Nucleus accumbens (tissue), 56 donors: ENCODE measurements at regions not wholly inside any gene's neighbourhood (a gene's known extent, or its start where the extent isn't known, plus 50 kb on each side); places are given as distances from the start of the nearest gene placed in this dataset.

Experiments used
- DNase-seq, 56 donors: peaks; one replicate each; lab custom pipeline; 2025; lab: John Stamatoyannopoulos, UW

DNA sequence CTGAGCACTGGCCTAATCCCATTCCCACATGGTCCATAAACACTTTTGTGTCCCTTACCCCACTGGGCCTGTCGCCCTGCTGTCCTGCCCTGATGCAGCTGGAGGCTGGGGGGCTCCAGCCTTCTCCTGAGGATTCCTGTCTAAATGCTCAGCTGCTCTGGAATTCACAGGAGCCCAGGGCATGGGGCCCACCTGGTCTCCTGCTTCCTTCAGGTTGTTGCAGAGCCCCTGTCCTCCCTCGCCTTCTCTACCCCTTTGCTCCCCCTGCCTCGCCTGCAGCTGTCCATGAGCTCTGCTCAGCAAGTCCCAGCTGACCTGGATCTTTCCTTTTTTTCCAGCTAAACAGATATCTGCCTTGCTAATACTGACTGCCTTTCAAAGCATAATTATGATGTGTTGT, 286.9 kb downstream of the XXYLT1 start:
- DNase-seq, result no peak

DNA sequence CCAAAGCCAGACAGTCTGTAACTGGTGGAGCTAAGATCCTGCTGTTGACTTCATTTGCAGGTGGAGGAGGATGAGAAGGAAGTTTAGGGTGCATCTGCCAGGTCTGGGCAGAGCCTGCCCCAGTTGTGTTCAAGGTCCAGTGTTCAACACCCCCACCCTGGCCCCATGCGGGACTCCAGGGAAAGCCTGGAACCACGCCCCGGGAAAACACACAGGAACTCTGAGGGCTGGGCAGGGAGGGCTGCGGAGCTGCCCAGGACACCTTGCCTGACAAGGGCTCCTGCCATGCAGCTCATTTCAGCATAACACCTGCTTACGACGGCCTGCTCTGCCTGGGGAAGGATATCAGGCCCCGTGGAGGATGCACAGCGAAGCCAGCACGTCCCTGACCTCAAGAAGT, 286.3 kb downstream of the XXYLT1 start:
- DNase-seq, result no peak

DNA sequence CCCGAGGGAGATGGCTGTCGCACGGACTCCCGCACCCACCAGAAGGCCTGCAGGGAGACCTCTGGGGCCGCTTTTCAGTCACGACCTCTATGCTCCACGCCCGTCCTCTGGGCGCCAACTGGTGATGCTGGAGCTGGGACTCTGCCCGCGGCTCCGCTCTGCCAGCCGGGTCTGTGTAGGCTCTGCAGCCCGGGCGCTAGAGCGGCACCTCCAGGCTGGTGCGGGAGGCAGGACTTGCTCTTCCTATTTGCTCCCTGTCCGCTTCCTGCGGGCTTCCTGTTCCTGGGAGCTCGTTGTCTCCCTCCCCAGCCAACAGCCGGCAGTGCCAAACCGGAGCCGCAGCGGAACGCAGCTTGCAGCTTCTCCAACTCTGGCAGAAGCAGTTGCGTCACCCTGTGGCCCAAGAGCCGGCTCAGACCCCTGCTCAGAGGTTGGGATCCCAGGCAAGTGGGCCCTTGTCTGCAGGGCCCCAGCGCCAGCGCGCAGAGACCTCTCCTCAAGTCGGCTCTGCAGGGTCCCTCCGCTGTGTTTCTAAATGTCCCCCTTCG, 285.9 kb downstream of the XXYLT1 start:
- DNase-seq, result peak in 14 of 56 donors; percentile 11 to 50 (median 22)

DNA sequence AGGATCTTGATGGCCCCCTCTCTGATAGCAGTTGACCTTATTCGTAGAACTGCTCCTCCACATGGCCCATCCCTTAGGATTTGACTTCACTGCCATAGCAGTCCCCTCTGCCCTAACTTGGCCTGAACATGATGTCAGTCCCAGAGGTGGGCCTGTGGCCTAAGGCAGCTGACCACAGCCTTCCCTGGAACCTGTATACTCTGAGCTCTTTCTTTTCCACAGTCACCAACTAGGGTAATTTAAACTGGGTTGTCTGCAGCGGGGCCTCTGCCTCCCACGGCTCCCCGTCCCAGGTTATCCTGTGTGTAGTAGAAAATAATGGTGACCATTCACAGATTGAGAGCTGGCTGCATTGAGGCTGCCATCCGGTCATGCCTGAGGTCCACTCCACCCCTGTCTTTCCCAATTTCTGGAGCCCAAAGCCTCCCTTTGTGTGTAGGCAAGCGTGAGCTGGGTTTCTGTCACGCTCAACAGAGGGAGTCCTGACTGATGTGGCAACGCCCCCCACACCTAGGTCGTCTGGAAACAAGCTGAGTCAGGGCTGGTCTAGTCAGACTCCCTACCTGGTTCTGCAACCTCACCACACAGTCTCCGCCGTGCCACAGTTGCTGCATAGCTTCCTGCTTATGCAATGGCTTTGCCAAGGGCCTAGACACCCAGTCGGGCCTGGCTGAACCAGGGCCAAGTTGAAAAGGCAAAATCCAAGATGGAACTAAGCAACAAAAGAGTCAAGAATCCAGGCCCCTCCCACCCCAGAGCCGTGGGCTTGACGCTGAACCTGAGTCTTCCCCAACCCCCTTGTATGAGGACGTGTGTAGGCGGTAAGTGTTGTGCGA, 284.5 kb downstream of the XXYLT1 start:
- peak in 12 of 56 donors; percentile 8 to 64 (median 30) for DNase-seq

DNA sequence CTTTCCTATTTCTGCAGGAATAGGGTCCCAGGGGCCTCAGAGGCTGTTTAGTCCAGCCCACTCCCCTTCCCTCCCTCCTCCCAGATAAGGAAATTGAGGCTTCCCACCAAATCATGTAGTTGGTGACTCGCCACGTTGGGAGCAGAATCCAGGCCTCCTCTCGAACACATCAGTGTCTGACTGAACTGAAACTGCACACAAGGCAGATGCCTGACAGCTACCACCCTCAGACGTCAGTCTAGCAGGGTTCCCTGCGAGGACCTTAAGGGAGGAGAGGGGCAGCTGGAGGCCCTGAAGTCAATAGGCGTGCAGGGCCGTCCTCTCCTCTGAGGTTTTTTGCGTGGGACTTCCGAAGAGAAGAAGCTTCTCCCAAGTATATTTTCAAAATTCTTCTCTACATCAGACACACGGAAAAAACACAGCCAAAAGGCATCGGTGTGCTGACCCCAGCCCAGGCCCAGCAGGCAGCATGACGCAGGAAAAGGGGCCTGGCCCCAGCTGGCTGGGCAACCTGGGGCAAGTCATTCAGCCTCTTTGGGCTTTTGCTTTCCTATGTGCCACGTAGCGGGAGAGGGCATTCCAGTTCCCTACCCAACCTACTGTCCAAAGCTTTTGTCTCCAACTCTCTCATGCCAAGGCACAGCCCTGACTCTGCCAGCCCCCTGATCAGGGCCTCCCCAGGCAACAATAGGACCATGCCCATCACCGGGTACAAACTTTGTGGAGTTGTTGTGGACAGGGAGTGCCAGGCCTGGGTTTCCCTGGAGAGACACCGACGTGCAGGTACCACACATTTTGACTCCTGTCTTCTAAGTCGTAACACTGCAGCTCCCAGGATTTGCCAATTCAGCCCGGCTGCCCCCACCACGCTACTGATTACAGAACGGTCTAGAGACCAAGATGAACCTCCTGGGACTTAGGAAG, 283.1 kb downstream of the XXYLT1 start:
- DNase-seq, result no peak

DNA sequence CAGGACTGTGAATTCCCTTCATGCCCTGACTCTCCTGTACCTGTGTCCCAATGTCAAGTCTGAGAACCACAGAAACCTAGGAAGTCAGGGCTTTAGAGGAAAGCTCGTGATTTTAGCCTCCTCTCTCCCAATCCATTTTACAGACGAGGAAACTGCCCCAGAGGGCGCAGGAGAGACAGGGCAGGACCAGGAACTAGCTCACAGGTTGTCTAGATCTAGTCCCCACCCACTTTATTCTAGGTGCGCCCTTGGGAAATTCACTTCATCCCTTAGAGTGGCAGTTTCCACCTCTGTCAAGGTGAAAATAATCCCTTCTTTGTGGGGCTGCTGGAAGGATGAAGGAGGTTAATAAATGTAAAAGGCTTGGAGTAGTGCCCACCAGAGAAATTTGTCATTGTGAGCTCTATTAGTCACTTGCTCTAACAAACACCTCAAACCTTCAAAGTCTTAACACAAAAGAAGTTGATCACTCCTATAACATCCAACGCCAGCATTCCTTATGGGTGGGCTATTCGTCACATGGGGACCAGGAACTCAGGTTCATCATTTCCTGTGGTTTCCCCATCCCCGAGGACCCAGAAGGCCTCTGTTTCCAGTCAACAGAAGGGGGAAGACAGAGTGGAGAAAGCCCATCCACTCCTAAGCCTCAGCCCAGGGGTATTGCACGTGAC, 282.3 kb downstream of the XXYLT1 start:
- no peak for DNase-seq

DNA sequence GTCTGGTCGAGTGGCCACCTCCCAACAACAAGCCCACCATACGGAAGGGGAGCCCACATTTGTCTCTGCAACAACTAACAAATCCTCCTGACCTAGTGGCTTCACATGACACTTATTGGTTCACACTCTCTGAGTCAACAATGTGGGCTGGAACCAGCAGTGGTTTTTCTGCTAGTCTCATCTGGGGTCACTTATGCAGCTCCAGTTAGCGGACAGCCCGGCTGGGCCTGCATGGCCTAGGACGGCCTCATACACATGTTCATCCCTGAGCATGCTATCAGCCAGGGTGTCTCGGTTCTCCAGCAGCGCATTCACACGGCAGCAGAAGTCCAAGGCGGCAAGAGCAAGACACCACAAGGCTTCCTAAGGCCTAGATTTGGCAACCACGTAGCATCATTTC, 281.7 kb downstream of the XXYLT1 start:
- DNase-seq, result no peak

DNA sequence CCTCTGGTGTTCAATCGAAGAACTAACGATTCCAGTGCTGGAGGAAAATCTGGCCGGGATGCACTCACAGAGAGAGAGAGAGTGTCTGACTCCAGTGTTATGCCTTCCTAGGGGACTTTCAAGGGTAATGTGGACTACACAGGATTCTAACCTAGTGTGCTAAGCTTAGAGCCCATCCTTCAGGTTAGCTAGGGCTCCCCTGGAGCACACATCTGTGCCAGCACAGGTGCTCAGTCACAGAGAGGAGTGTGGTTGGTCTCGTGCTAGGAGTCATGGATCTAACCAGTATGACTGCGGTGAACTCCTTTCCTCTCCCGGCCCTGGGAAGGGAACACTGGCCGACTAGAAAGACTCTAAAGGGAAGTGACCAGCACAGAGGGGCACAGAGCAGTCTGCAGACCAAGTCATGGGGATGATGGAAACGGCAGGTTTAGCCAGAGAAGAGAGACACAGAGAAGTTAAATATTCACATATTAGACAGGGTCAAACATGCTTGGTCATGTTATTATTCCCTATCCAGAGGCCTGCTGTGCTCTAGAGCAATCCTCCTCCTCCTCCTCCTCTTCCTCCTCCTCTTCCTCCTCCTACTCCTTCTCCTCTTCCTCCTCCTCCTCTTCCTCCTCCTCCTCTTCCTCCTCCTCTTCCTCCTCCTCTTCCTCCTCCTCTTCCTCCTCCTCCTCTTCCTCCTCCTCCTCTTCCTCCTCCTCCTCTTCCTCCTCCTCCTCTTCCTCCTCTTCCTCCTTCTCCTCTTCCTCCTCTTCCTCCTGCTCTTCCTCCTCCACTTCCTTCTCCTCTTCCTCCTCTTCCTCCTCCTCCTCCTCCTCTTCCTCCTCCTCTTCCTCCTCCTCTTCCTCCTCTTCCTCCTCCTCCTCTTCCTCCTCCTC, 280.3 kb downstream of the XXYLT1 start:
- no peak for DNase-seq

DNA sequence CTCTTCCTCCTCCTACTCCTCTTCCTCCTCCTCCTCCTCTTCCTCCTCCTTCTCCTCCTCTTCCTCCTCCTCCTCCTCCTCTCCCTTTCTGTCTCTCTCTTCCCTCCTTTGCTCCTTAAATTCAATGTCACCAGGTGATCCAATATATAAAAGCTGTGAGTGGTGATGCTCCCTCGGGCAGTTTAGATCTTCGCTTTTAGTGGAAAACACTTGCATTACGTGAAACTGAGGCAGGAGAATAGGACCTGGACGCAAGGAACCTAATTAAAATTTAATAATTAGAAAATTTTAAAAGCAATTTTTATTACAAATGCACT, 279.7 kb downstream of the XXYLT1 start:
- no peak for DNase-seq

DNA sequence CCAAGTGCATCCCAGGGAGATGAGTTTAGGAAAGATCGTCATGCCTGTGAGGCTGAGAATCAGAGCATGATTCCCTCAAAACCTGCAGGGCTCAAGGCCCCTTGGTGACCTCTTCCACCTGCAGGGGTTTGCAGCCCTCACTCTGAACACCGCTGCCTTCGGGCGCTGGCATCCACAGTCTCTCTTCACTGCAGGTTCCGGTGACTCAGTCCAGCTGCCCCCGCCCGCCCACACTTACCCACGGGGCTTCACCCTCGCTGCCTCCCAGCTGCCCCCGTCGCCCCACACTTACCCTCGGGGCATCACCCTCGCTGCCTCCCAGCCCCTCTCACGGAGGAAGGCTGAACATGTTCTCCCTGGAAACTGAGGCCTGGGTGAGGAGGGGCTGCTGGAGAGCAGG, 277.1 kb downstream of the XXYLT1 start:
- DNase-seq, result no peak

DNA sequence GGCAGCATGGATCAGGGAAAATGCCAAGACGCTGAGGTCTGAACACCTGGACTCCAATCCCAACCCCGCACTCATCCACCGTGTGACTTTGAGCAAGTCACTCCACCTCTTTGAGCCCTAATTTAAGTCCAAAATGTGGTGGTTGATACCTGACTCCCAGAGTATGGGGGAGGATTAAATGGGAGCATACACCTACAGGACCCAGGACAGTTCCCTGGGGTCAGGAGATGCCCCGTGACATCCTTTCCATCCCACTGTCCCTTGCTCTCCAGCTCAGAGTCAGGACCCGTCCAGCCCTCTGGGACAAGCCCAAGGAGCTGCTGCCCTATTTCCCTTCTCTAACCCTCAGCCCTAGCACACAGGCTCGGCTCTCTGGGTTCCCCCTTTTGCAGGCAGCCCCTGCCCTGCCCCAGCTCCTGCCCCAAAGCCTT, 276.4 kb downstream of the XXYLT1 start:
- no peak for DNase-seq

DNA sequence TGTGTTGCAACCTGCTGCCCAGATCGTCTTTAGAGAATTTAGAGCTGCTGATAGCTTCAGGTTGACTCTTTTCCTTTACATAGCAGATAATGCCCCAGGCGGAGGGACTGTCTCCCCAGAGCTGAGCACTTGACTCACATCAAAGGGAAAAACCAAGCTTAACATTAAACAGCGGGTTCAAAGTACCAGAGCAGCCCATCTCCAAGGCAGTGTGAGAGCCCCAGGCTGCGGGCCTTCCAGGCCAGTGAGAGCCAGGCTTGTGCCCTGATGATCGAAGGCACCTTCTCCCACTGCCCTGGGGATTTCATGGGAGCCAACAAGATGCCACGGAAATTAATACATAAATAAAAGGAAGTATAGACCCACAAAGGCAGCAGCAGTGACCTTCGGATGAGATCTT, 275.6 kb downstream of the XXYLT1 start:
- no peak for DNase-seq

DNA sequence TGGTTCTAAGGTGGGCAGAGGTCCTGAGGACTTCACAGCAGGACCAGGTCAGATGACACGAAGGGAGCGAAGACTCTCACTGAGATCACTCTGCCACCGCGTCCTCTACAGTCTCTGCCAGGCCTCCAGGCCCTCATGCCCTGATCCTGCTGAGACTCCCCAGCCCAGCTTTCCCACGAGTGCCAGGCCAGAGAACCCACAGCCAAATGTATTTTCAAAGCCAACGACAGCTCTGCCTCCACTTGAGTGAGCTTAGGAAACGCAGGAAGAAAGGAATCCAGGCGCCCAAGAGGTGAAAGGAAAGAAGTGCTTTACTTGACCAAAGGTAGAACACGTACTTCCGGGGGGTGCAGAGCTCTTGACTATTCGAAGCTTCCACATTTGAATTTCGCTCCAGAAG, 275.0 kb downstream of the XXYLT1 start:
- DNase-seq, result no peak

DNA sequence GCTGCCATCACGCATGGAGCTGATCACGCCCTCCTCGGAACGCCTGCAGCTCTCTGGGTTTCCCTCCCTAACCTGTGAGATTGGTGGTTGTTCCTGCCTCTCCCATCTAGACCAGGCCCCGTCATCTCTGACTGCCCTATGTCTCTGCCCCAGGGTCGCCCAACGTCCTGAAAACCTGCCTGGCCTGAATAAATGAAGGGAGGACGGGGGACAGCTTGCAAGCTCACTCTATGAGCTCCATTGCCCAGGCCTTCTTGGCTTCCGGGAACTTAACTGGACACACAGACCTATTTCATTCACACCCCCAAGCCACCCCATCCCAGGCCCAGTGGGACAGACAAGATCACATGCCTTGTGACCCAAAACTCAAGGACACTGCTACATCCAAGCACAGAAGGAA, 274.2 kb downstream of the XXYLT1 start:
- DNase-seq, result no peak

DNA sequence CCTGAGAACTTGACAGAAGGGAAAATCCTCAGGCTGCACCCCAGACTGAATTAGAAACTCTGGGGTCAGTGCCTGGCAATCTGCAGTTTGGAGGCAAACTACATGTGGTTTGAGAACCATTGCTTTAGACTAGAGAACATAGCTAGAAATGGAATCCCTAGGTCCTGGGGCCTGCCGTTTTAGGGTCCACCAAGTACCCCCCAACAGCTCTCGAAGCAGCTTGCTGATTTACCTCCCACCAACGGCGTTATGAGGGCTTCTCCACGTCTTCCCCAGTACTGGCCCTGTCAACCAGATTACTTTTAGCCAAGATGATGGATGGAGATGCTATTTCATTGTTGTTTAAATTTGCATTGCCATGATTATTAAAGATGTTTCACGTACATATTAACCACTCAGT, 272.5 kb downstream of the XXYLT1 start:
- DNase-seq, result no peak

DNA sequence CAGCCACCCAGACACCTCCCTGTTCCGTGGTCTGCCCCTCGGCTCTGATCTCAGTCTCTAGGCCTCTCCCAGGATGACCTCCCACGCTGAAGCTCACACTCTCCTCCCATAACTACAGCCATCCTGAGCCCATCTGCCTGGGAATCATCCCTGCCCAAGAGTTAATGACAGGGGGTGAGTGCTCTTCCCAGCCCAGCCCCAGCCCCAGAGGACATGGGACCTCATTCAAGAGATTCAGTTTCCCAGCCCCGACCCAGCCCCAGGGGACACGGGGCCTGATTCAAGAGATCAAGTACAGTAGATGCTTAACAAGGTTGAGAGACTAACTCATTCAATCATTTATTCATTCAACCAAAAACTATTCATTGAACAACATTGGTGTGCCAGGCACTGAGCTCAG, 272.0 kb downstream of the XXYLT1 start:
- DNase-seq, result no peak

DNA sequence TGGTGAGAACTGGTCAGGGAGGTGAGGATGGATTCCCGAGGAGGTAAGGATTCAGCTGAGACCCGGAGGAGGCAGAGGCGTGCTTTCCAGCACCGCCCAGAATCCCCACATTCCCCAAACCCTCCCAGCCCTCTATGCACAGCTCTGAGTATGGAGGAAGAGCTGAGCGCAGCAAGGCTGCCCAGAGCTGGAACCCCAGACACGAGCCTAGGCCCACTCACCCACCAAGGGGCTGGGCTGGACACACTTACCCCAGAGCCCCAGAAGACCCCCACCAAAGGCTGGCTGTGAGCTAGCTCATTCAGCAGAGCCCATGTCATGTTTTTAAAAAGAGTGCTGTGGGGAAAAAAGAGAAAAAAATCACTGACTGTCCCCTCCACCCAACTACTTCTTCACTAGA, 271.5 kb downstream of the XXYLT1 start:
- no peak for DNase-seq

DNA sequence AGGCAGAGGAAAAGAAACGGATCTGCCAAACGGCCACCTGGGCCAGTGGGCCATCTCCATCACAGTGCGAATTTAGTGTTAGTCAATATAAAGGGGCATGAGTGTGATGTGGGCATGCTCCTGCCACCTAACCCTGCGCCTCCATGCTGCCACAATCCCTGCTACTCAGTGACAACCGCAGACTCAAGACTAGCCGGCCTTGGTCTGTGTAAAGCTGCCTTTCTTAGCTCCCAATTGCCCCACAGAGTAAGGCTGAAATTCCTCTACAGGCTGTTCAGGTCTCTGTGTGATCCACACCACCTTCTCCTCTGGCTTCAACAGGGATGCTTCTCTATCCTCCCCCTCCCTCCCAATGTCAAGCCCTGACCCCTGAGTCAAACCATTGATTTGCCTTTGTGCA, 269.7 kb downstream of the XXYLT1 start:
- DNase-seq, result no peak

DNA sequence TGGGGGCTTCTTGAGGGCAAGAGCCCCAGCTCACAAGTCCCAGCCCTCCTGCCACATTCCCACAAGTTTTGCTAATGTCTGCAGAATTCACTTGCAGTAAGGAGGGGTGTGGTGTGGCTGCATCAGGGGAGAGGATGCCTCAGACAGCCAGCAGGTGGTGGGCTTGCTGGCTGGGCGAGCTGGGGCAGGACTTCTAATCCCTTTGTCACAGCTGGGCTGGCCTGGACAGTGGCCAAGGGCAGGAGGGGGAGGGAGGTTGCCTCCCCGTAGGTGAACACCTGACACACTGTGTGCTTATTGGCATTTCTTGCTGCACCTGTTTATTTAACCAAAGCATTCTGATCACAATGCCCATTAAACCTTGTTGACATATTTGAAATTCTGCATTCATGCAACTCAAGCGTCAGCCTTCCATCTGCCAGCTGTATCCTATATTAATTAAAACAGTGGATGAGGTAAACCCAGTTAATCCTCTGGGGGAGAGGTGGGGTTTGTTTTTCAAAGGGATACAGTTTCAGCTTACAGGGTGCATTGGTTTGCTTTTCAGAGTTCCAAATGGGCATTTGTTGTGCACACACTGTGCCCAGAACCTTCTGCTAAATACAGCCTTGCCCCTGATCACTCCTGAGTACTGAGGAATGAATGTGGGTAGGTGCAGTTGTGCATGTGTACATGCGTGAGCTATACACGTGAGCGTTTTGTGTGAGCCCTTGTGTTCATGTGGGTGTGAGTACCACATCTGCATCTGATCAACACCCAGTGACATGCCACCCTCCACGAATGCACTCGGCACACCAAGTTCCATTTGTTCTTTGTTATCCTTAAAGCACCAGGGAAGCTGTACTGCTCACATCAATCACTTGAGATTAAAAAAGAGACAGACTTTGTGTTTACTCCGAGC, 268.7 kb downstream of the XXYLT1 start:
- peak in 3 of 56 donors; percentile 8 to 23 (median 21) for DNase-seq
